WTC11 (cell line): ENCODE measurements at regions not wholly inside any gene's neighbourhood (a gene's known extent, or its start where the extent isn't known, plus 50 kb on each side); places are given as distances from the start of the nearest gene placed in this dataset.

Source experiments
- ATAC-seq: fragments of 200-7000 bp; cut with Tn5 transposase; 2 replicates; pipeline ENCODE4 v1.10.0; 2021; ENCODE audit warnings: mild to moderate bottlenecking, moderate library complexity
- CTCF ChIA-PET: fragments of 300-600 bp; sonication (Branson Sonifier 250); formaldehyde crosslinking; loops from one replicate; lab custom pipeline; 2021; ENCODE audit warnings: antibody characterized with exemption; lab: Charles Lee
- POLR2A ChIA-PET: fragments of 350-600 bp; sonication (Branson Sonifier 250); formaldehyde crosslinking; loops from one replicate; lab custom pipeline; 2021; ENCODE audit warnings: antibody characterized with exemption; lab: Charles Lee
- DNase-seq: peaks from one replicate; pipeline ENCODE4 v3.0.0; 2021; ENCODE audit warnings: low spot score
- H3K27ac Mint-ChIP-seq: 2 replicates; pipeline ENCODE4 v1.8.0; 2021; ENCODE audit warnings: mixed read lengths
- H3K27me3 Mint-ChIP-seq: 2 replicates; pipeline ENCODE4 v1.8.0; 2021; ENCODE audit warnings: low read depth, mild to moderate bottlenecking, moderate library complexity, mixed read lengths
- H3K36me3 Mint-ChIP-seq: 2 replicates; pipeline ENCODE4 v1.8.0; 2021; ENCODE audit warnings: mixed read lengths
- H3K4me1 Mint-ChIP-seq: 2 replicates; pipeline ENCODE4 v1.8.0; 2022; ENCODE audit warnings: mixed read lengths
- H3K4me3 Mint-ChIP-seq: 2 replicates; pipeline ENCODE4 v1.8.0; 2021; ENCODE audit warnings: mild to moderate bottlenecking, moderate library complexity, mixed read lengths
- H3K9me3 Mint-ChIP-seq: 2 replicates; pipeline ENCODE4 v1.8.0; 2021; ENCODE audit warnings: mixed read lengths
- FOXK1 ChIP-seq: sonication (generic); formaldehyde crosslinking; IDR thresholded peaks from 2 replicates; pipeline ENCODE4 v1.8.0; 2022; ENCODE audit warnings: mild to moderate bottlenecking, moderate library complexity, missing genetic modification reagents
- HMGA2 ChIP-seq: fragments of 250-450 bp; sonication (Bioruptor Pico); IDR thresholded peaks from 2 replicates; pipeline ENCODE4 v1.4.0; 2021; ENCODE audit warnings: mild to moderate bottlenecking, moderate library complexity
- JAZF1 ChIP-seq: fragments of 250-450 bp; sonication (Bioruptor Pico); IDR thresholded peaks from 2 replicates; pipeline ENCODE4 v1.9.0; 2021; ENCODE audit warnings: moderate library complexity, mild to moderate bottlenecking, inconsistent platforms
- KAT7 ChIP-seq: sonication (generic); formaldehyde crosslinking; IDR thresholded peaks from 2 replicates; pipeline ENCODE4 v1.8.1; 2023; ENCODE audit warnings: missing genetic modification reagents, mild to moderate bottlenecking, borderline replicate concordance
- SP1 ChIP-seq: sonication (generic); formaldehyde crosslinking; conservative IDR thresholded peaks from 2 replicates; pipeline ENCODE4 v1.8.1; 2022; ENCODE audit warnings: missing genetic modification reagents
- TEAD4 ChIP-seq: sonication (generic); formaldehyde crosslinking; IDR thresholded peaks from 2 replicates; pipeline ENCODE4 v1.8.0; 2022; ENCODE audit warnings: mild to moderate bottlenecking, missing genetic modification reagents
- ZNF138 ChIP-seq: sonication (generic); formaldehyde crosslinking; conservative IDR thresholded peaks from 2 replicates; pipeline ENCODE4 v1.8.1; 2022; ENCODE audit warnings: mild to moderate bottlenecking, moderate library complexity, missing genetic modification reagents
- TF ChIP-seq, protein P1 (sequence below): sonication (generic); formaldehyde crosslinking; IDR thresholded peaks from 2 replicates; pipeline ENCODE4 v1.8.1; 2022; ENCODE audit warnings: low read depth, missing genetic modification reagents, borderline replicate concordance
- TF ChIP-seq, protein P2 (sequence below): sonication (generic); formaldehyde crosslinking; IDR thresholded peaks from 2 replicates; pipeline ENCODE4 v1.8.1; 2023; ENCODE audit warnings: mild to moderate bottlenecking, moderate library complexity, missing genetic modification reagents
- TF ChIP-seq, protein P3 (sequence below): fragments of 250-450 bp; sonication (Bioruptor Pico); IDR thresholded peaks from 2 replicates; pipeline ENCODE4 v1.9.0; 2021; ENCODE audit warnings: mild to moderate bottlenecking
- TF ChIP-seq, protein P4 (sequence below): sonication (generic); formaldehyde crosslinking; IDR thresholded peaks from 2 replicates; pipeline ENCODE4 v1.8.0; 2023; ENCODE audit warnings: mild to moderate bottlenecking, missing genetic modification reagents
- TF ChIP-seq, protein P5 (sequence below): fragments of 250-450 bp; sonication (Bioruptor Pico); conservative IDR thresholded peaks from 2 replicates; pipeline ENCODE4 v1.9.0; 2021; ENCODE audit warnings: mild to moderate bottlenecking
- TF ChIP-seq, protein P6 (sequence below): sonication (generic); formaldehyde crosslinking; IDR thresholded peaks from 2 replicates; pipeline ENCODE4 v1.8.0; 2022; ENCODE audit warnings: mild to moderate bottlenecking, missing genetic modification reagents
- TF ChIP-seq, protein P7 (sequence below): sonication (generic); formaldehyde crosslinking; conservative IDR thresholded peaks from 2 replicates; pipeline ENCODE4 v1.8.1; 2023; ENCODE audit warnings: mild to moderate bottlenecking, low read depth, missing genetic modification reagents, moderate library complexity
- TF ChIP-seq, protein P8 (sequence below): fragments of 250-450 bp; sonication (Bioruptor Pico); IDR thresholded peaks from 2 replicates; pipeline ENCODE4 v2.1.2; 2022; ENCODE audit warnings: mild to moderate bottlenecking, moderate library complexity
- TF ChIP-seq, protein P9 (sequence below): sonication (generic); formaldehyde crosslinking; IDR thresholded peaks from 2 replicates; pipeline ENCODE4 v1.8.1; 2022; ENCODE audit warnings: missing genetic modification reagents, borderline replicate concordance

DNA sequence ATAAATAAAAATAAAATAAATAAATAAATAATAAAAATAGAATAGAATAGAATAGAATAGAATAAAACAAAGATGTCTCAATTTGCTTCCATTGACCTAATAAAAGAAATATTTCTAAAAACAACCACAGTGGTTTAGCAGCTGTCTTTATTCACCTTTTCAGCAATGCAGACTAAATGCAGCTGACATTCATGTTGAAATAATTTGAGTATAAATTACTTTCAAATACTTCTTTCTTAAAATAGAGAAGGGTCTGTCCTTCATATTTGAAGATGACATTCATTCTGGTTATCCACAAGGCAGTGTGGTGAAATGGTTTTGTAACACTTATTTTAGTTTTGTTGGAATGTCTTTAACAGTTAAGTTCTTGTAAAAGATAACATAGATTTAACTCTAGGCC, 469.4 kb downstream of the IRS1 start:
- ChIA-PET POLR2A (no interaction called here), CTCF (no interaction called here)

DNA sequence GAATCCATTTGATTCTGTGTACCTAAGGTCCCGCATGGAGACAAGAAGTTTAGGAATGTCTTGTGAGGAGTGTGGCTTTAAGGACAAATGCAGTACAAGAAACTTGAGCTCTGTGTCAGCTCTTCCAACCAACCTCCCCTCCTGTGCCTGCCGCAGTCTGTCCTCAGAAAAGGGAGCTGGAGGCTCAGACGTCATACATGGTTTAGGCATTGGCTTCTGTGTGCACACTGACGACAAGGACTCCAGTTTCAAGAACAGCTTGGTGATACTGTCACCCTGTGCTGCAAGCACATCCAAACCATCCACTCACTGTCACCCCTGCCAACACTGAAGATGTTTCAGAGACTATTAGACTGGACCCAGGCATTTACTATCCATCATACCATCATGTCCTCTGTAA, 470.4 kb downstream of the IRS1 start:
- Mint-ChIP-seq H3K27me3 (no peaks in the 10 kb centered on the region), H3K9me3 (no peaks in the 10 kb centered on the region), H3K27ac (no peak overlapping the region), H3K36me3 (no peaks in the 10 kb centered on the region), H3K4me1 (peaks cover 9% of the 10 kb centered on the region), H3K4me3 (no peak overlapping the region)
- DNase-seq: no peak
- ChIA-PET POLR2A (no interaction called here), CTCF (no interaction called here)
- no peak for ATAC-seq
- TF ChIP-seq, protein P1, sequence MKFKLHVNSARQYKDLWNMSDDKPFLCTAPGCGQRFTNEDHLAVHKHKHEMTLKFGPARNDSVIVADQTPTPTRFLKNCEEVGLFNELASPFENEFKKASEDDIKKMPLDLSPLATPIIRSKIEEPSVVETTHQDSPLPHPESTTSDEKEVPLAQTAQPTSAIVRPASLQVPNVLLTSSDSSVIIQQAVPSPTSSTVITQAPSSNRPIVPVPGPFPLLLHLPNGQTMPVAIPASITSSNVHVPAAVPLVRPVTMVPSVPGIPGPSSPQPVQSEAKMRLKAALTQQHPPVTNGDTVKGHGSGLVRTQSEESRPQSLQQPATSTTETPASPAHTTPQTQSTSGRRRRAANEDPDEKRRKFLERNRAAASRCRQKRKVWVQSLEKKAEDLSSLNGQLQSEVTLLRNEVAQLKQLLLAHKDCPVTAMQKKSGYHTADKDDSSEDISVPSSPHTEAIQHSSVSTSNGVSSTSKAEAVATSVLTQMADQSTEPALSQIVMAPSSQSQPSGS (CRISPR knock-in tag): no peak
- TF ChIP-seq JAZF1 (no peak), SP1 (CRISPR knock-in tag) (no peak), KAT7 (CRISPR knock-in tag) (no peak), ZNF138 (CRISPR knock-in tag) (no peak)
- TF ChIP-seq, protein P2, sequence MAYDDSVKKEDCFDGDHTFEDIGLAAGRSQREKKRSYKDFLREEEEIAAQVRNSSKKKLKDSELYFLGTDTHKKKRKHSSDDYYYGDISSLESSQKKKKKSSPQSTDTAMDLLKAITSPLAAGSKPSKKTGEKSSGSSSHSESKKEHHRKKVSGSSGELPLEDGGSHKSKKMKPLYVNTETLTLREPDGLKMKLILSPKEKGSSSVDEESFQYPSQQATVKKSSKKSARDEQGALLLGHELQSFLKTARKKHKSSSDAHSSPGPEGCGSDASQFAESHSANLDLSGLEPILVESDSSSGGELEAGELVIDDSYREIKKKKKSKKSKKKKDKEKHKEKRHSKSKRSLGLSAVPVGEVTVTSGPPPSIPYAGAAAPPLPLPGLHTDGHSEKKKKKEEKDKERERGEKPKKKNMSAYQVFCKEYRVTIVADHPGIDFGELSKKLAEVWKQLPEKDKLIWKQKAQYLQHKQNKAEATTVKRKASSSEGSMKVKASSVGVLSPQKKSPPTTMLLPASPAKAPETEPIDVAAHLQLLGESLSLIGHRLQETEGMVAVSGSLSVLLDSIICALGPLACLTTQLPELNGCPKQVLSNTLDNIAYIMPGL (CRISPR knock-in tag): no peak
- TF ChIP-seq, protein P3, sequence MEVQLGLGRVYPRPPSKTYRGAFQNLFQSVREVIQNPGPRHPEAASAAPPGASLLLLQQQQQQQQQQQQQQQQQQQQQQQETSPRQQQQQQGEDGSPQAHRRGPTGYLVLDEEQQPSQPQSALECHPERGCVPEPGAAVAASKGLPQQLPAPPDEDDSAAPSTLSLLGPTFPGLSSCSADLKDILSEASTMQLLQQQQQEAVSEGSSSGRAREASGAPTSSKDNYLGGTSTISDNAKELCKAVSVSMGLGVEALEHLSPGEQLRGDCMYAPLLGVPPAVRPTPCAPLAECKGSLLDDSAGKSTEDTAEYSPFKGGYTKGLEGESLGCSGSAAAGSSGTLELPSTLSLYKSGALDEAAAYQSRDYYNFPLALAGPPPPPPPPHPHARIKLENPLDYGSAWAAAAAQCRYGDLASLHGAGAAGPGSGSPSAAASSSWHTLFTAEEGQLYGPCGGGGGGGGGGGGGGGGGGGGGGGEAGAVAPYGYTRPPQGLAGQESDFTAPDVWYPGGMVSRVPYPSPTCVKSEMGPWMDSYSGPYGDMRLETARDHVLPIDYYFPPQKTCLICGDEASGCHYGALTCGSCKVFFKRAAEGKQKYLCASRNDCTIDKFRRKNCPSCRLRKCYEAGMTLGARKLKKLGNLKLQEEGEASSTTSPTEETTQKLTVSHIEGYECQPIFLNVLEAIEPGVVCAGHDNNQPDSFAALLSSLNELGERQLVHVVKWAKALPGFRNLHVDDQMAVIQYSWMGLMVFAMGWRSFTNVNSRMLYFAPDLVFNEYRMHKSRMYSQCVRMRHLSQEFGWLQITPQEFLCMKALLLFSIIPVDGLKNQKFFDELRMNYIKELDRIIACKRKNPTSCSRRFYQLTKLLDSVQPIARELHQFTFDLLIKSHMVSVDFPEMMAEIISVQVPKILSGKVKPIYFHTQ (CRISPR knock-in tag): no peak
- TF ChIP-seq, protein P4, sequence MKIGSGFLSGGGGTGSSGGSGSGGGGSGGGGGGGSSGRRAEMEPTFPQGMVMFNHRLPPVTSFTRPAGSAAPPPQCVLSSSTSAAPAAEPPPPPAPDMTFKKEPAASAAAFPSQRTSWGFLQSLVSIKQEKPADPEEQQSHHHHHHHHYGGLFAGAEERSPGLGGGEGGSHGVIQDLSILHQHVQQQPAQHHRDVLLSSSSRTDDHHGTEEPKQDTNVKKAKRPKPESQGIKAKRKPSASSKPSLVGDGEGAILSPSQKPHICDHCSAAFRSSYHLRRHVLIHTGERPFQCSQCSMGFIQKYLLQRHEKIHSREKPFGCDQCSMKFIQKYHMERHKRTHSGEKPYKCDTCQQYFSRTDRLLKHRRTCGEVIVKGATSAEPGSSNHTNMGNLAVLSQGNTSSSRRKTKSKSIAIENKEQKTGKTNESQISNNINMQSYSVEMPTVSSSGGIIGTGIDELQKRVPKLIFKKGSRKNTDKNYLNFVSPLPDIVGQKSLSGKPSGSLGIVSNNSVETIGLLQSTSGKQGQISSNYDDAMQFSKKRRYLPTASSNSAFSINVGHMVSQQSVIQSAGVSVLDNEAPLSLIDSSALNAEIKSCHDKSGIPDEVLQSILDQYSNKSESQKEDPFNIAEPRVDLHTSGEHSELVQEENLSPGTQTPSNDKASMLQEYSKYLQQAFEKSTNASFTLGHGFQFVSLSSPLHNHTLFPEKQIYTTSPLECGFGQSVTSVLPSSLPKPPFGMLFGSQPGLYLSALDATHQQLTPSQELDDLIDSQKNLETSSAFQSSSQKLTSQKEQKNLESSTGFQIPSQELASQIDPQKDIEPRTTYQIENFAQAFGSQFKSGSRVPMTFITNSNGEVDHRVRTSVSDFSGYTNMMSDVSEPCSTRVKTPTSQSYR (CRISPR knock-in tag): no peak
- TF ChIP-seq, protein P5, sequence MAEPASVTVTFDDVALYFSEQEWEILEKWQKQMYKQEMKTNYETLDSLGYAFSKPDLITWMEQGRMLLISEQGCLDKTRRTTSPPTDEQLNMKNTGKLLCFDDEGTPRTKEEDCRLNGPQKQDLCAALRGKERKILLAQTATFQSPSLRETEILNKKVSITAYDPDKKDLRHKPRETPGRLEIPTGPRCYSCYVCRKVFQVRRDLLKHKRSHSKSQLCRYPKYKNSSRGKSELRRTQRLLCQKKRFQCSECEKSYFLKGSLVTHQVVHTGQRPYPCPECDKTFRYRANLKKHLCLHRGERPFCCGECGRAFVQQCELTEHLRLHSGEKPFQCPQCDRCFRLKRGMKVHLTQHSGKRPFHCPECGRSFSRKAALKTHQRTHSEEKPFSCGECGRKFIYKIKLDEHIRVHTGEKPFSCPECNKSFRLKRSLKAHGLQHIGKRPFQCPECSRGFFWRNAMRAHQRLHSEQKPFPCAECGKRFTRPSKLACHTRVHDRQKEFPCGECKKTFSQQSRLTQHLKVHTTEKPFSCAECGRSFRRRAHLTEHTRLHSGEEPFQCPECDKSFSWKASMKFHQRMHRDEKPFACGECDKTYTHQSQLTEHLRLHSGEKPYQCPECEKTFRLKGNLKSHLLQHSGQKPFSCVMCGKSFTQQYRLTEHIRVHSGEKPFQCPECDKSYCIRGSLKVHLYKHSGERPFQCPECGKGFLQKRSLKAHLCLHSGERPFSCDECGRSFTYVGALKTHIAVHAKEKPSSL (CRISPR knock-in tag): no peak
- TF ChIP-seq, protein P6, sequence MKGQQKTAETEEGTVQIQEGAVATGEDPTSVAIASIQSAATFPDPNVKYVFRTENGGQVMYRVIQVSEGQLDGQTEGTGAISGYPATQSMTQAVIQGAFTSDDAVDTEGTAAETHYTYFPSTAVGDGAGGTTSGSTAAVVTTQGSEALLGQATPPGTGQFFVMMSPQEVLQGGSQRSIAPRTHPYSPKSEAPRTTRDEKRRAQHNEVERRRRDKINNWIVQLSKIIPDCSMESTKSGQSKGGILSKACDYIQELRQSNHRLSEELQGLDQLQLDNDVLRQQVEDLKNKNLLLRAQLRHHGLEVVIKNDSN (CRISPR knock-in tag): no peak

More for the DNA sequence above, 469.4 kb downstream of the IRS1 start:
- TF ChIP-seq HMGA2 (peak; percentile 43; the same call in 1 of the 2 replicates), TEAD4 (no peak), FOXK1 (CRISPR knock-in tag) (no peak)
- TF ChIP-seq, protein P7, sequence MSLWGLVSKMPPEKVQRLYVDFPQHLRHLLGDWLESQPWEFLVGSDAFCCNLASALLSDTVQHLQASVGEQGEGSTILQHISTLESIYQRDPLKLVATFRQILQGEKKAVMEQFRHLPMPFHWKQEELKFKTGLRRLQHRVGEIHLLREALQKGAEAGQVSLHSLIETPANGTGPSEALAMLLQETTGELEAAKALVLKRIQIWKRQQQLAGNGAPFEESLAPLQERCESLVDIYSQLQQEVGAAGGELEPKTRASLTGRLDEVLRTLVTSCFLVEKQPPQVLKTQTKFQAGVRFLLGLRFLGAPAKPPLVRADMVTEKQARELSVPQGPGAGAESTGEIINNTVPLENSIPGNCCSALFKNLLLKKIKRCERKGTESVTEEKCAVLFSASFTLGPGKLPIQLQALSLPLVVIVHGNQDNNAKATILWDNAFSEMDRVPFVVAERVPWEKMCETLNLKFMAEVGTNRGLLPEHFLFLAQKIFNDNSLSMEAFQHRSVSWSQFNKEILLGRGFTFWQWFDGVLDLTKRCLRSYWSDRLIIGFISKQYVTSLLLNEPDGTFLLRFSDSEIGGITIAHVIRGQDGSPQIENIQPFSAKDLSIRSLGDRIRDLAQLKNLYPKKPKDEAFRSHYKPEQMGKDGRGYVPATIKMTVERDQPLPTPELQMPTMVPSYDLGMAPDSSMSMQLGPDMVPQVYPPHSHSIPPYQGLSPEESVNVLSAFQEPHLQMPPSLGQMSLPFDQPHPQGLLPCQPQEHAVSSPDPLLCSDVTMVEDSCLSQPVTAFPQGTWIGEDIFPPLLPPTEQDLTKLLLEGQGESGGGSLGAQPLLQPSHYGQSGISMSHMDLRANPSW (CRISPR knock-in tag): no peak
- TF ChIP-seq, protein P8, sequence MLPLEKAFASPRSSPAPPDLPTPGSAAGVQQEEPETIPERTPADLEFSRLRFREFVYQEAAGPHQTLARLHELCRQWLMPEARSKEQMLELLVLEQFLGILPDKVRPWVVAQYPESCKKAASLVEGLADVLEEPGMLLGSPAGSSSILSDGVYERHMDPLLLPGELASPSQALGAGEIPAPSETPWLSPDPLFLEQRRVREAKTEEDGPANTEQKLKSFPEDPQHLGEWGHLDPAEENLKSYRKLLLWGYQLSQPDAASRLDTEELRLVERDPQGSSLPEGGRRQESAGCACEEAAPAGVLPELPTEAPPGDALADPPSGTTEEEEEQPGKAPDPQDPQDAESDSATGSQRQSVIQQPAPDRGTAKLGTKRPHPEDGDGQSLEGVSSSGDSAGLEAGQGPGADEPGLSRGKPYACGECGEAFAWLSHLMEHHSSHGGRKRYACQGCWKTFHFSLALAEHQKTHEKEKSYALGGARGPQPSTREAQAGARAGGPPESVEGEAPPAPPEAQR (CRISPR knock-in tag): no peak
- TF ChIP-seq, protein P9, sequence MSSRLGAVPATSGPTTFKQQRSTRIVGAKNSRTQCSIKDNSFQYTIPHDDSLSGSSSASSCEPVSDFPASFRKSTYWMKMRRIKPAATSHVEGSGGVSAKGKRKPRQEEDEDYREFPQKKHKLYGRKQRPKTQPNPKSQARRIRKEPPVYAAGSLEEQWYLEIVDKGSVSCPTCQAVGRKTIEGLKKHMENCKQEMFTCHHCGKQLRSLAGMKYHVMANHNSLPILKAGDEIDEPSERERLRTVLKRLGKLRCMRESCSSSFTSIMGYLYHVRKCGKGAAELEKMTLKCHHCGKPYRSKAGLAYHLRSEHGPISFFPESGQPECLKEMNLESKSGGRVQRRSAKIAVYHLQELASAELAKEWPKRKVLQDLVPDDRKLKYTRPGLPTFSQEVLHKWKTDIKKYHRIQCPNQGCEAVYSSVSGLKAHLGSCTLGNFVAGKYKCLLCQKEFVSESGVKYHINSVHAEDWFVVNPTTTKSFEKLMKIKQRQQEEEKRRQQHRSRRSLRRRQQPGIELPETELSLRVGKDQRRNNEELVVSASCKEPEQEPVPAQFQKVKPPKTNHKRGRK (CRISPR knock-in tag): no peak
- Mint-ChIP-seq H3K9me3 (no peaks in the 10 kb centered on the region), H3K4me1 (peaks cover 5% of the 10 kb centered on the region; the same call in 1 of the 2 replicates), H3K27me3 (no peaks in the 10 kb centered on the region), H3K4me3 (no peak overlapping the region), H3K27ac (no peak overlapping the region), H3K36me3 (no peaks in the 10 kb centered on the region)
- no peak for DNase-seq
- no peak for ATAC-seq
